Transverse colon (tissue), 4 donors: ENCODE measurements at regions not wholly inside any gene's neighbourhood (a gene's known extent, or its start where the extent isn't known, plus 50 kb on each side); places are given as distances from the start of the nearest gene placed in this dataset.

Experiments
- DNase-seq: peaks from one replicate; pipeline ENCODE4 v3.0.0-alpha.2; 2019
- H3K27ac ChIP-seq, 4 donors: fragments of 200-600 bp; sonication (generic); 2 replicates each; pipeline ENCODE4 v1.5.1; 2016 to 2018; ENCODE audit warnings: inconsistent platforms in 4 of 4
- H3K27me3 ChIP-seq: fragments of 200-600 bp; sonication (generic); 2 replicates; pipeline ENCODE4 v1.5.1; 2017; ENCODE audit warnings: inconsistent platforms
- H3K36me3 ChIP-seq, 4 donors: fragments of 200-600 bp; sonication (generic); 2 replicates each; pipeline ENCODE4 v1.5.1; 2017 to 2019; ENCODE audit warnings: inconsistent platforms in 4 of 4
- H3K4me1 ChIP-seq, 4 donors: fragments of 200-600 bp; sonication (generic); 2 replicates each; pipeline ENCODE4 v1.5.1; 2017 to 2020; ENCODE audit warnings: inconsistent platforms in 4 of 4
- H3K4me3 ChIP-seq, 4 donors: fragments of 200-600 bp; sonication (generic); 1 replicate in 1 of 4; 2 replicates in 3 of 4; pipeline versions ENCODE4 v1.5.1 to v1.6.1; 2017 to 2019; ENCODE audit warnings: inconsistent platforms in 4 of 4
- H3K9me3 ChIP-seq, 2 donors: fragments of 200-600 bp; sonication (generic); 2 replicates each; pipeline ENCODE4 v1.5.1; 2017 to 2019; ENCODE audit warnings: inconsistent platforms in 2 of 2
- CTCF ChIP-seq, 5 experiments: fragments of 200-600 bp in 3 of 5; fragments of 450-650 bp in 2 of 5; sonication (generic) in 3 of 5; IDR thresholded peaks; 1 replicate in 2 of 5; 2 replicates in 3 of 5; pipeline ENCODE4 v1.5.1; 2016 to 2017; ENCODE audit warnings: antibody characterized with exemption in 5 of 5, inconsistent platforms in 3 of 5, mild to moderate bottlenecking in 2 of 5, moderate library complexity in 1 of 5
- EP300 ChIP-seq: sonication (generic); formaldehyde crosslinking; IDR thresholded peaks from one replicate; pipeline ENCODE4 v1.6.1; 2017; ENCODE audit warnings: antibody characterized with exemption, low read depth
- POLR2A ChIP-seq: fragments of 450-650 bp; IDR thresholded peaks from one replicate; pipeline ENCODE4 v1.6.1; 2016; ENCODE audit warnings: antibody characterized with exemption, mild to moderate bottlenecking, moderate library complexity
- POLR2AphosphoS5 ChIP-seq, 3 donors: sonication (generic); formaldehyde crosslinking; IDR thresholded peaks; one replicate each; pipeline ENCODE4 v1.6.1; 2016; ENCODE audit warnings: antibody characterized with exemption in 3 of 3
- WGBS, 2 donors: methylation state at CpG; one replicate each; pipeline ENCODE4 v1.1.5; 2018; ENCODE audit warnings: low coverage in 1 of 2; 5-methylcytosine and 5-hydroxymethylcytosine counted together
- in situ Hi-C, 4 donors: fragments of 200-750 bp; cut with MboI; loops; one replicate each; pipeline versions ENCODE4 v1.15.0 to v1.15.1; 2017; ENCODE audit warnings: low sequenced_read_pairs in 3 of 4, low pct_ligation_motif_present in 1 of 4, low pct_unique_long_range_greater_than_20kb in 1 of 4
- intact Hi-C: fragments of 100-400 bp; cut with DNase I; formaldehyde crosslinking; loops from one replicate; pipeline ENCODE4 v1.15.1; 2023; ENCODE audit warnings: low total_unique reads

GRCh38 chr3:178001670-178002101, 534.5 kb upstream of the KCNMB2 start:
- DNase-seq = no peak
- Histone ChIP-seq H3K9me3 (peaks cover 0 to 4% of the 10 kb centered on the region in 2 donors), H3K4me1 (no peaks in the 10 kb centered on the region), H3K36me3 (no peaks in the 10 kb centered on the region), H3K27ac (no peak overlapping the region), H3K27me3 (no peaks in the 10 kb centered on the region), H3K4me3 (no peak overlapping the region)
- intact Hi-C loops = no loop called here
- TF ChIP-seq POLR2A (no peak), CTCF (IDR thresholded peaks at IDR 0.05) (no peak), POLR2AphosphoS5 (IDR thresholded peaks at IDR 0.05) (no peak), EP300 (no peak)
- 72 to 100% methylated on average over 1 of the region's 1 CpG for WGBS, 2 donors
- in situ Hi-C loops = no loop called here

- no peaks in the 10 kb centered on the region for H3K36me3 ChIP-seq
- TF ChIP-seq POLR2AphosphoS5 (IDR thresholded peaks at IDR 0.05) = no peak
- TF ChIP-seq CTCF (IDR thresholded peaks at IDR 0.05) = no peak
- no peak for TF ChIP-seq POLR2A
- TF ChIP-seq EP300 = no peak
- no peaks in the 10 kb centered on the region for H3K4me1 ChIP-seq
- H3K4me3 ChIP-seq = no peak overlapping the region
- H3K27me3 ChIP-seq = no peaks in the 10 kb centered on the region
- in situ Hi-C loops = no loop called here
- H3K9me3 ChIP-seq = peaks cover 0 to 4% of the 10 kb centered on the region in 2 donors
- no peak for DNase-seq
- intact Hi-C loops = no loop called here
- no peak overlapping the region for H3K27ac ChIP-seq
Measured at GRCh38 chr3:178002113-178002512, 534.1 kb upstream of the KCNMB2 start.

- no peak for TF ChIP-seq POLR2A
- intact Hi-C loops = no loop called here
- Histone ChIP-seq H3K4me1 (no peaks in the 10 kb centered on the region), H3K4me3 (no peak overlapping the region), H3K27ac (no peak overlapping the region), H3K9me3 (peaks cover 0 to 4% of the 10 kb centered on the region in 2 donors), H3K36me3 (no peaks in the 10 kb centered on the region), H3K27me3 (no peaks in the 10 kb centered on the region)
- DNase-seq = no peak
- 56 to 61% methylated on average over 2 of the region's 2 CpGs for WGBS, 2 donors
- in situ Hi-C loops = no loop called here
Measured at GRCh38 chr3:178003756-178004155, 532.5 kb upstream of the KCNMB2 start.

- Histone ChIP-seq H3K36me3 (no peaks in the 10 kb centered on the region), H3K4me1 (no peaks in the 10 kb centered on the region), H3K27me3 (no peaks in the 10 kb centered on the region), H3K27ac (no peak overlapping the region), H3K4me3 (no peak overlapping the region), H3K9me3 (no peaks in the 10 kb centered on the region)
- DNase-seq = no peak
- TF ChIP-seq POLR2AphosphoS5 (IDR thresholded peaks at IDR 0.05) = no peak
- intact Hi-C loops (no loop called here), in situ Hi-C loops (no loop called here)
- 94% methylated on average over 1 of the region's 1 CpG for WGBS, 2 donors
Measured at GRCh38 chr3:178005961-178006360, 530.3 kb upstream of the KCNMB2 start.

- no peaks in the 10 kb centered on the region for H3K36me3 ChIP-seq
- H3K9me3 ChIP-seq = no peaks in the 10 kb centered on the region
- TF ChIP-seq EP300 (no peak), CTCF (IDR thresholded peaks at IDR 0.05) (no peak), POLR2AphosphoS5 (IDR thresholded peaks at IDR 0.05) (no peak), POLR2A (no peak)
- DNase-seq = no peak
- no peaks in the 10 kb centered on the region for H3K27me3 ChIP-seq
- no peak overlapping the region for H3K4me3 ChIP-seq
- no peak overlapping the region for H3K27ac ChIP-seq
- intact Hi-C loops (no loop called here), in situ Hi-C loops (no loop called here)
- no peaks in the 10 kb centered on the region for H3K4me1 ChIP-seq
- 90% methylated on average over 2 of the region's 2 CpGs for WGBS, 2 donors
Measured at GRCh38 chr3:178010306-178010705, 525.9 kb upstream of the KCNMB2 start.
